ENCODE measurements at regions not wholly inside any gene's neighbourhood (a gene's known extent, or its start where the extent isn't known, plus 50 kb on each side); places are given as distances from the start of the nearest gene placed in this dataset.

DNA sequence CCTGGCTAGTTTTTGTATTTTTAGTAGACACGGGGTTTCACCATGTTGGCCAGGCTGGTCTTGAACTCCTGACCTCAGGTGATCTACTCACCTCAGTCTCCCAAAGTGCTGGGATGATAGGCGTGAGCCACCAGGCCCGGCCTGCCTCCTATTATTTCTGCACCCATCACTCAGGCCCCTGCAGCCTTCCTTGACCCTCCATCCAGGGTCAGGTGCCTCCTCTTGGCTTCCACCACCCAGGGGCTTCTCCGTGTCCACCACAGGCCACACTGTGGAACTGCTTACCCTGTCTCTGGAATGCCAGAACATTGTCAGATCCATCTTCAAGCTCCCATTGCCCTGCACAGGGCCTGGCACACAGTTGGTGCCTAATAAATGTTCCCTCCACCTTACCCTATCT is 75.4 kb upstream of the RTL6 start:
- Histone ChIP-seq H3K27ac (replicated peaks) (no peak overlapping the region), H3K4me3 (replicated peaks; ENCODE audit: insufficient read depth, low read length) (no peak overlapping the region), H3K27me3 (ENCODE audit: insufficient read depth, poor library complexity, severe bottlenecking) (no peaks in the 10 kb centered on the region)
- DNase-seq (ENCODE audit: low read depth in 1 of 2, low spot score in 1 of 2), result no peak
- no peak for TF ChIP-seq GABPA (IDR thresholded peaks at IDR 0.05; ENCODE audit: low read depth)
- no peak for TF ChIP-seq REST (IDR thresholded peaks at IDR 0.05; ENCODE audit: insufficient replicate concordance, low read depth)
- TF ChIP-seq SPI1 (IDR thresholded peaks at IDR 0.05; ENCODE audit: borderline replicate concordance, low read depth), result no peak
- TF ChIP-seq CTCF (IDR thresholded peaks at IDR 0.05; ENCODE audit: insufficient read depth, low read length), result no peak
- no peak for TF ChIP-seq POLR2AphosphoS5 (IDR thresholded peaks at IDR 0.05; ENCODE audit: low read depth)

GRCh38 chr22:44572414-44573207 is 74.6 kb upstream of the RTL6 start:
- Histone ChIP-seq H3K27ac (replicated peaks) (no peak overlapping the region), H3K4me3 (replicated peaks; ENCODE audit: insufficient read depth, low read length) (no peak overlapping the region), H3K27me3 (ENCODE audit: insufficient read depth, poor library complexity, severe bottlenecking) (no peaks in the 10 kb centered on the region)
- TF ChIP-seq SPI1 (IDR thresholded peaks at IDR 0.05; ENCODE audit: borderline replicate concordance, low read depth), result no peak
- no peak for TF ChIP-seq POLR2AphosphoS5 (IDR thresholded peaks at IDR 0.05; ENCODE audit: low read depth)
- no peak for TF ChIP-seq REST (IDR thresholded peaks at IDR 0.05; ENCODE audit: insufficient replicate concordance, low read depth)
- no peak for DNase-seq (ENCODE audit: low read depth in 1 of 2, low spot score in 1 of 2)

GRCh38 chr22:44571566-44572413 is 73.8 kb upstream of the RTL6 start:
- TF ChIP-seq POLR2AphosphoS5 (IDR thresholded peaks at IDR 0.05; ENCODE audit: low read depth) (no peak), GABPA (IDR thresholded peaks at IDR 0.05; ENCODE audit: low read depth) (no peak), REST (IDR thresholded peaks at IDR 0.05; ENCODE audit: insufficient replicate concordance, low read depth) (no peak), CTCF (IDR thresholded peaks at IDR 0.05; ENCODE audit: insufficient read depth, low read length) (no peak), SPI1 (IDR thresholded peaks at IDR 0.05; ENCODE audit: borderline replicate concordance, low read depth) (no peak)
- no peak overlapping the region for H3K27ac ChIP-seq (replicated peaks)
- H3K4me3 ChIP-seq (replicated peaks; ENCODE audit: insufficient read depth, low read length), result no peak overlapping the region
- H3K27me3 ChIP-seq (ENCODE audit: insufficient read depth, poor library complexity, severe bottlenecking), result no peaks in the 10 kb centered on the region
- no peak for DNase-seq (ENCODE audit: low read depth in 1 of 2, low spot score in 1 of 2)

All from HL-60 (cell line).